K562 (cell line): ENCODE measurements at regions not wholly inside any gene's neighbourhood (a gene's known extent, or its start where the extent isn't known, plus 50 kb on each side); places are given as distances from the start of the nearest gene placed in this dataset.

Experiments used
- ATAC-seq: fragments of 200-7000 bp; cut with Tn5 transposase; 3 replicates; pipeline ENCODE4 v1.9.1; 2020; ENCODE audit warnings: moderate library complexity
- BruUV-seq: library from RNA; stranded (reverse); fragments of 400-500 nt; replicated peaks from 2 replicates; lab custom pipeline; 2021; lab: Mats Ljungman, UMichigan
- CTCF ChIA-PET: fragments of 300-600 bp; formaldehyde crosslinking; extraction: SDS; loops from one replicate; lab custom pipeline; 2021; ENCODE audit warnings: low intra/inter-chr PET ratio; lab: Yijun Ruan, JAX
- POLR2A ChIA-PET: fragments of 300-600, 350-650 bp; sonication (Branson Sonifier 250); formaldehyde crosslinking; extraction: SDS; loops from one replicate; lab custom pipeline; 2021; ENCODE audit warnings: antibody characterized with exemption, inconsistent platforms; lab: Yijun Ruan, JAX
- DNase-seq, 4 experiments: peaks; one replicate each; pipeline versions ENCODE4 v3.0.0 to v3.0.0-alpha.2; 2011 to 2018; ENCODE audit warnings: low spot score in 3 of 4, mixed read lengths in 3 of 4; ENCODE audit errors: extremely low read depth in 1 of 4
- FAIRE-seq: peaks from 2 replicates; lab custom pipeline; 2011; peaks lifted over from hg19 to GRCh38; lab: Jason Lieb, UNC
- H2AFZ ChIP-seq: 2 replicates; pipeline ENCODE4 v1.6.0; 2011; ENCODE audit warnings: low read depth, low read length, control low read depth, inconsistent platforms
- H3K27ac ChIP-seq: fragments of 200-600 bp; 3 replicates; pipeline ENCODE4 v1.8.0; 2011; ENCODE audit warnings: low read depth, mild to moderate bottlenecking, control low read depth, inconsistent platforms, low read length, moderate library complexity, mixed read lengths; ENCODE audit errors: extremely low read depth
- H3K27me3 ChIP-seq, 2 experiments: fragments of 300-600 bp in 1 of 2; 2 replicates in 1 of 2; 3 replicates in 1 of 2; pipeline versions ENCODE4 v1.6.0 to v1.8.0; 2011; ENCODE audit warnings: inconsistent platforms in 2 of 2, low read length in 2 of 2, mild to moderate bottlenecking in 1 of 2, mixed read lengths in 1 of 2, moderate library complexity in 1 of 2; ENCODE audit not compliant: control insufficient read depth in 2 of 2, insufficient read depth in 2 of 2
- H3K36me3 ChIP-seq: fragments of 300-600 bp; 3 replicates; pipeline ENCODE4 v1.8.0; 2011; ENCODE audit warnings: mild to moderate bottlenecking, low read length, inconsistent platforms; ENCODE audit not compliant: control insufficient read depth, insufficient read depth
- H3K4me1 ChIP-seq, 2 experiments: fragments of 200-600 bp in 1 of 2; replicated peaks in 1 of 2; 2 replicates in 1 of 2; 3 replicates in 1 of 2; pipeline versions ENCODE4 v1.5.1 to v1.8.0; 2011; ENCODE audit warnings: inconsistent platforms in 2 of 2, low read length in 2 of 2, mild to moderate bottlenecking in 1 of 2, mixed read lengths in 1 of 2, moderate library complexity in 1 of 2; ENCODE audit not compliant: control insufficient read depth in 2 of 2, insufficient read depth in 2 of 2
- H3K4me2 ChIP-seq: 2 replicates; pipeline ENCODE4 v1.6.1; 2011; ENCODE audit warnings: low read length, control low read depth, inconsistent platforms, mixed read lengths; ENCODE audit not compliant: insufficient read depth
- H3K4me3 ChIP-seq: fragments of 200-600 bp; sonication (generic), shearing (Covaris generic); 2 replicates; pipeline ENCODE4 v1.5.1; 2016; ENCODE audit warnings: control low read depth, inconsistent platforms
- H3K79me2 ChIP-seq: fragments of 200-600 bp; 3 replicates; pipeline ENCODE4 v1.8.0; 2011; ENCODE audit warnings: low read length, inconsistent platforms; ENCODE audit not compliant: control insufficient read depth, insufficient read depth
- H3K9ac ChIP-seq, 2 experiments: 2 replicates each; pipeline versions ENCODE4 v1.6.0 to v1.6.1; 2011; ENCODE audit warnings: low read depth in 2 of 2, low read length in 2 of 2, control low read depth in 1 of 2, inconsistent platforms in 1 of 2, mild to moderate bottlenecking in 1 of 2, mixed read lengths in 1 of 2; ENCODE audit not compliant: insufficient read depth in 1 of 2
- H3K9me1 ChIP-seq: one replicate; pipeline ENCODE4 v1.6.0; 2011; ENCODE audit warnings: inconsistent platforms, mild to moderate bottlenecking, low read length, moderate library complexity; ENCODE audit not compliant: control insufficient read depth, insufficient read depth
- H3K9me3 ChIP-seq: replicated peaks from 2 replicates; pipeline ENCODE4 v1.5.1; 2011; ENCODE audit warnings: low read depth, low read length, inconsistent platforms; ENCODE audit not compliant: control insufficient read depth, insufficient read depth
- H4K20me1 ChIP-seq: replicated peaks from 2 replicates; pipeline ENCODE4 v1.6.1; 2011; ENCODE audit warnings: low read length, inconsistent platforms, mixed read lengths; ENCODE audit not compliant: control insufficient read depth, insufficient read depth
- ETV5 ChIP-seq: sonication (generic); formaldehyde crosslinking; IDR thresholded peaks from 2 replicates; pipeline ENCODE4 v1.4.0; 2020; ENCODE audit warnings: low read depth, mild to moderate bottlenecking, missing genetic modification reagents
- FOXK1 ChIP-seq: sonication (generic); formaldehyde crosslinking; IDR thresholded peaks from 2 replicates; pipeline ENCODE4 v1.8.0; 2022; ENCODE audit warnings: missing genetic modification reagents, mild to moderate bottlenecking, borderline replicate concordance
- NCOA1 ChIP-seq: fragments of 450-650 bp; IDR thresholded peaks from 2 replicates; pipeline ENCODE4 v1.6.1; 2016; ENCODE audit warnings: low read depth
- ZFPM2 ChIP-seq: fragments of 250-450 bp; sonication (Bioruptor Pico); IDR thresholded peaks from 2 replicates; pipeline ENCODE4 v1.5.1; 2022; ENCODE audit warnings: mild to moderate bottlenecking
- WGBS: fragments of 100-300 bp; shearing (Covaris generic); methylation state at CpG from one replicate; pipeline ENCODE4 v1.1.6; 2016; ENCODE audit warnings: low coverage, mixed read lengths; ENCODE audit not compliant: insufficient coverage; ENCODE audit errors: missing lambda C conversion rate; 5-methylcytosine and 5-hydroxymethylcytosine counted together
- in situ Hi-C: fragments of 300-500 bp; cut with MboI; formaldehyde crosslinking; loops from 4 replicates; pipeline ENCODE4 v1.15.0; 2018; ENCODE audit warnings: inconsistent platforms, mixed read lengths
- intact Hi-C: fragments of 100-400 bp; cut with micrococcal nuclease; formaldehyde crosslinking; loops from 2 replicates; pipeline ENCODE4 v1.14.2; 2022
- TF ChIP-seq, protein P1 (sequence below): fragments of 450-650 bp; IDR thresholded peaks from one replicate; pipeline ENCODE4 v1.6.1; 2018; ENCODE audit warnings: mild to moderate bottlenecking, moderate library complexity; ENCODE audit not compliant: partially characterized antibody
- TF ChIP-seq, protein P2 (sequence below): sonication (generic); formaldehyde crosslinking; IDR thresholded peaks from 2 replicates; pipeline ENCODE4 v1.8.1; 2023; ENCODE audit warnings: mild to moderate bottlenecking, missing genetic modification reagents

DNA sequence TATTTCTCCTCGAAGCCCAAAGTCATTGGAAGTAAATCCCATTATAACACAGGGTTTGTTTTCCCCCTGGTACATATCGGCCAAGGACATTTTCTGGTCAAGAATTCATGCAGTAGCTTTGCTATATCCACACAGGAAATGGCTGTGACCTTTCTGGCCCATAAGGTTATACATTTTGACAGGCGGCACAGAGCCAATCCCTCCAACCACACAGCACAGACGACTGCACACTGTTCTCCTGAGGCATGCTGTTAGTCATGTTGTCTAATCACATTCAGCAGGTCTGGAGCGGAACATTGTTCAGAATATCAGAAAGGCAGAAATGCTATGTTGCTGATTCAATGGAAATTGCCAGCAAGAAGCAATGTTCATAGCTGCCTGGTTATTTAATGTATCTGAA lies 742.3 kb upstream of the SLC8A1 start:
- Histone ChIP-seq H2AFZ (no peak overlapping the region), H3K27me3 (no peaks in the 10 kb centered on the region), H3K4me3 (no peak overlapping the region), H3K4me2 (no peak overlapping the region), H3K36me3 (no peaks in the 10 kb centered on the region), H3K9me1 (no peaks in the 10 kb centered on the region), H4K20me1 (no peaks in the 10 kb centered on the region), H3K27ac (no peak overlapping the region), H3K4me1 (no peaks in the 10 kb centered on the region)
- WGBS = 2% methylated on average over 5 of the region's 5 CpGs
- in situ Hi-C loops = no loop called here
- DNase-seq (no peak), ATAC-seq (no peak)
- TF ChIP-seq, protein P1, sequence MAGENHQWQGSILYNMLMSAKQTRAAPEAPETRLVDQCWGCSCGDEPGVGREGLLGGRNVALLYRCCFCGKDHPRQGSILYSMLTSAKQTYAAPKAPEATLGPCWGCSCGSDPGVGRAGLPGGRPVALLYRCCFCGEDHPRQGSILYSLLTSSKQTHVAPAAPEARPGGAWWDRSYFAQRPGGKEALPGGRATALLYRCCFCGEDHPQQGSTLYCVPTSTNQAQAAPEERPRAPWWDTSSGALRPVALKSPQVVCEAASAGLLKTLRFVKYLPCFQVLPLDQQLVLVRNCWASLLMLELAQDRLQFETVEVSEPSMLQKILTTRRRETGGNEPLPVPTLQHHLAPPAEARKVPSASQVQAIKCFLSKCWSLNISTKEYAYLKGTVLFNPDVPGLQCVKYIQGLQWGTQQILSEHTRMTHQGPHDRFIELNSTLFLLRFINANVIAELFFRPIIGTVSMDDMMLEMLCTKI = no peak
- TF ChIP-seq NCOA1 (no peak), FOXK1 (CRISPR knock-in tag) (no peak), ZFPM2 (CRISPR knock-in tag) (no peak), ETV5 (CRISPR knock-in tag) (no peak)
- TF ChIP-seq, protein P2, sequence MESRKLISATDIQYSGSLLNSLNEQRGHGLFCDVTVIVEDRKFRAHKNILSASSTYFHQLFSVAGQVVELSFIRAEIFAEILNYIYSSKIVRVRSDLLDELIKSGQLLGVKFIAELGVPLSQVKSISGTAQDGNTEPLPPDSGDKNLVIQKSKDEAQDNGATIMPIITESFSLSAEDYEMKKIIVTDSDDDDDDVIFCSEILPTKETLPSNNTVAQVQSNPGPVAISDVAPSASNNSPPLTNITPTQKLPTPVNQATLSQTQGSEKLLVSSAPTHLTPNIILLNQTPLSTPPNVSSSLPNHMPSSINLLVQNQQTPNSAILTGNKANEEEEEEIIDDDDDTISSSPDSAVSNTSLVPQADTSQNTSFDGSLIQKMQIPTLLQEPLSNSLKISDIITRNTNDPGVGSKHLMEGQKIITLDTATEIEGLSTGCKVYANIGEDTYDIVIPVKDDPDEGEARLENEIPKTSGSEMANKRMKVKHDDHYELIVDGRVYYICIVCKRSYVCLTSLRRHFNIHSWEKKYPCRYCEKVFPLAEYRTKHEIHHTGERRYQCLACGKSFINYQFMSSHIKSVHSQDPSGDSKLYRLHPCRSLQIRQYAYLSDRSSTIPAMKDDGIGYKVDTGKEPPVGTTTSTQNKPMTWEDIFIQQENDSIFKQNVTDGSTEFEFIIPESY = no peak
- TF ChIP-seq, all 486 proteins: peak for 0
- ChIA-PET POLR2A (no interaction called here), CTCF (no interaction called here)
- H3K9me3 ChIP-seq = no peaks in the 10 kb centered on the region
- no TSS peak for BruUV-seq
- intact Hi-C loops = no loop called here
- no peaks in the 10 kb centered on the region for H3K79me2 ChIP-seq
- H3K9ac ChIP-seq = no peak overlapping the region
- FAIRE-seq = no peak
